NCI-H510A treated with DMSO at 0.1 percent for 48 hours (cell line): ENCODE measurements at regions not wholly inside any gene's neighbourhood (a gene's known extent, or its start where the extent isn't known, plus 50 kb on each side); places are given as distances from the start of the nearest gene placed in this dataset.
"Not testable (repeated sequence)": the region's sequence is repeated elsewhere in the genome, so short reads cannot be mapped to it uniquely, and the experiment has no call there.

ENCODE experiments used
- DNase-seq: peaks from one replicate; lab custom pipeline; 2025; lab: John Stamatoyannopoulos, UW

DNA sequence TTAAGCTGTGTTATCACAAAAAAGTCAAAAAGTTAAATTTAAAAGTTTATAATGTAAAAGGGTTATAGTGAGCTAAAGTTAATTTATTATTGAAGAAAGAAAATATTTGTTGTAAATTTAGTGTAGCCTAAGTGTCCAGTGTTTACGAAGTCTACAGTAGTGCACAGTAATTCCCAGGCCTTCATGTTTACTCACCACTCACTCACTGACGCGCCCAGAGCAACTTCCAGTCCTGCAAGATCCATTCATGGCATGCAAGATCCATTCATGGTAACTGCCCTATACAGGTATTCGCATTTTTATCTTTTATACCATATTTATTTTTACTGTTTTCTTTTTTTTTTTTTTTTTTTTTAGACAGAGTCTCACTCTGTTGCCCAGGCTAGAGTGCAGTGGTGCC is 69.5 kb downstream of the TPRA1 start:
- no peak for DNase-seq

DNA sequence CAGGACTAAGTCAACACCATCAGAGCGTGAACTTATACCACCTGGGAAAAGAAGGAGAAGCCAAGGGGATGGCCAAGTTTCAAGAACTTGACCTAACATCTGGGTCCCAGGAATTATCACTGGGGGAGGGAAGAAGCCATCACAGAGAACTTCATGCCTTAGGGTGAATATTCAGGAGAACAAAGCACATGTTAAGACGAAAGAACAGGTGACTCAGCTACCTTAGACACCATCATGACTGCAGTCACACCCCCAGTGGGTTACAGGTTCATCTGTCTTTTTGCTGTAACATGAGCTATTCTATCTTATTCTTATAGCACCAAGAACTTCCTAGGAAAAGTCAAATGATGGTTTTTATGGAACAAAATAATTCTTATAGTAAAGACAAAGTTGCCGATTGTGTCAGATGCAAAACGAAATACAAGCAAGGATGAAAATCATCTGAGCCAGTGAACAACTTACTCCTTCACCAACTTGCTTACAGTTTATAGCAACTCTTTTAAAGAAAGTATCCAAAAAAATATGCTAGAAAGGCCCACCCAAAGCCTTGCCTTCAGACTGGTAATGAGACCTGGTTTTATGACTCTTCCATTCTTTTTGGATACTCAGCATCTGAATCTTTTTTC is 72.0 kb downstream of the TPRA1 start:
- DNase-seq: no peak

DNA sequence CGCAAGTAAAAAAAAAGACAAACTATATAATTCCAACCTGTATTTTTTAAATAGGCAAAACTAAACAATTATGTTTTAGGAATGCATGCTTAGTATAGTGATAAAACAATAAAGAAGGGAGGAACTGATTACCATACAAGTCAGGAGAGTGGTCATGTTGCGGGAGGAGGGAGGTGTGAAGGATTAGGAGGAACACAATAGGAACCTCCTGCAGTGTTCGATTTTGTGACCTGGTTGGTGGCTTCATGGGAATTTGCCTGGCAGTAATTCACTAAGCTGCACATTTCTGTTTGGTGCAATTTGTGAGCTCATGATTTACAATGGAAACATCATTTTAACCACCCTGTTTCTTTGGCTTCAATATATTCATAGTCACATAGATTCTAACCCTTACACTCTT is 78.3 kb downstream of the TPRA1 start:
- DNase-seq: no peak

DNA sequence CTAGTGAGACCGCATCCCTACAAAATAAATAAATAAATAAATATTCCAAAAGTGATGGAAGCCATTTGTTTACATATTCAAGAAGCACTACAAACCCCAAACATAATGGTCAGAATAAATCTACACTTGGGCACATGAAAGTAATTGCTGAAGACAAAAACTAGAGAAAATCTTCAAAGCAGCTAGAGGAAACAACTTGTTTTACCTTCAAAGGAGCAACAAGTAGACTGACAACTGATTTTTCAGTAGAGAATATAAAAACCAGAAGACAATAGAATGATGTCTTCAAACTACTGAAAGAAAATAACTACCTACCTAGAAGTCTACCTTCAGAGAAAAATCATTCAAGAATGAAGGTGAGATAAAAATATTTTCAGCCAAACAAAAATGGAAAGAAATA is 89.4 kb downstream of the TPRA1 start:
- no peak for DNase-seq

DNA sequence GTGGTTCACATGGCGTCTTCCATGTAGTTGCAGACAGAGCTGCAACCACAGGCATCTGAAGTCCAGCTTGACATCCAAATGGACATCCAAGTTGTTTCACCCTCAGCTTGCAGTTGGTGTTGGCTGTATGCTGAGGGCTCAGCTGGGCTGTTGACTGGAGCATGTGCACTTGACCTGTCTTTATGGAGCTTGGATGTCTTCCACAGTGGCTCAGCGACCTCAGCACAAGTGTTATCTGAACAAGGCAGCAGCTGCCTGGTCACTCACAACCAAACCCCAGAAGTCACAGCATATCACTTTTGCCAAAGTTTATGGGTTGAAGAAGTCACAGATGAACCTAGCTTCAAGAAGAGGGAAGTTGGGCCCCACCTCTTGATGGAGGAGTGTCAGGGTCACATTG is 92.9 kb downstream of the TPRA1 start:
- DNase-seq: no peak

DNA sequence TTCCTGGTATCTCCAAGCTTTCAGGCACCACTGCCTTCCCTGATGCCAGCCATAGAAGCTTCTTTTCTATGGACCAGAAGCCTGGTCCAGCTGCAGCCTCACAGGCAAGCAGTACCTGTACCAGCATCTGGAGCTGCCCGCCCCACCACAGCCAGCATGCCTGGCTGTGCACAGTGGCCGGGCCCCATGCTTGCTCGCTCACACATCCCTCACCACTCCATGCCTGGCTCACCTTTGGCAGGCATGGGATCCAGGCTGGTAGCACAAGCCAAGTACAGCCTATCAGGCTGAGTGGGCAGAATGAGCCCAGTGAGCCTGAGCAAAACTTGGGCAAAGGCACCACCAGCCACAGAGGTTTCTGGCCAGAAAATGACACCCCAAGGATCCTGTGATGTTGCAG is 93.4 kb downstream of the TPRA1 start:
- DNase-seq: no peak

DNA sequence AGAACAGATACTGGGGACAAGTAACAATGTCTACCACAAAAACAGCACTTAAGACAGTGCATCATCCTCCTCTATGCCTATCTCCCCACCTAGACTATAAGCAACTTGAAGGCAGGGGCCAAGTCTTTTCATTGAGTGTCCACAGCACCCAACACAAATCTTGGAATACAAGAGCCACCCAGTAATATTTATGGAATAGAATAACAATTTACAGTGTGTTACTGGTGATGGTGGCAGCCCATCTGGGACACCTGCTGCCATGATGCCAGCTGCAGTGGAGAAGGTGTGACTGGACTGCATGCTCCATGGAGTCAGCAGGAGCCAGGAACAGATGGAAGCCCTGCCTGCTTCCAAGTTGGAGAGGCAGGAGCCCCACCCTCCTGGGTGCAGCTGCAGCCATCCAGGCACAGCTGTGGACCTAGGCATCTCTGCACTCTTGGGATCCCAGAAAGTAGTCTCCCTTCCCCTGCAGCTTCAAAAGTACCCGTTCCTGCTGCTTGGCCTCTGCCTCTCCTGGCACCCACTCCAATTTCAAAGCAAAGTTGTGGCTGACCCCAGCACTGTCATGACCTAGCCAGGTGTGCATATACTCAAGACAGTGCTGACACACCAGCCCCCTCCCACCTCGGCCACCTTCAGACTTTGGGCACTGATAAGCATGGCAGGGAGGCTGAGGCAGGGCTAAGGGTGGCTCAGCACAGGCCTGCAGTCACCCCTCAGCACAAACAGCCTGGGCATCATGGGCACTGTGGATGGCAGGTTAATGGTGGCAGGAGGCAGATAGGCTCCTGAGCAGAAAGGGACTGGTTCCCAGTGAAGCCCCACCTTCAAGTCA is 94.5 kb downstream of the TPRA1 start:
- DNase-seq: no peak

DNA sequence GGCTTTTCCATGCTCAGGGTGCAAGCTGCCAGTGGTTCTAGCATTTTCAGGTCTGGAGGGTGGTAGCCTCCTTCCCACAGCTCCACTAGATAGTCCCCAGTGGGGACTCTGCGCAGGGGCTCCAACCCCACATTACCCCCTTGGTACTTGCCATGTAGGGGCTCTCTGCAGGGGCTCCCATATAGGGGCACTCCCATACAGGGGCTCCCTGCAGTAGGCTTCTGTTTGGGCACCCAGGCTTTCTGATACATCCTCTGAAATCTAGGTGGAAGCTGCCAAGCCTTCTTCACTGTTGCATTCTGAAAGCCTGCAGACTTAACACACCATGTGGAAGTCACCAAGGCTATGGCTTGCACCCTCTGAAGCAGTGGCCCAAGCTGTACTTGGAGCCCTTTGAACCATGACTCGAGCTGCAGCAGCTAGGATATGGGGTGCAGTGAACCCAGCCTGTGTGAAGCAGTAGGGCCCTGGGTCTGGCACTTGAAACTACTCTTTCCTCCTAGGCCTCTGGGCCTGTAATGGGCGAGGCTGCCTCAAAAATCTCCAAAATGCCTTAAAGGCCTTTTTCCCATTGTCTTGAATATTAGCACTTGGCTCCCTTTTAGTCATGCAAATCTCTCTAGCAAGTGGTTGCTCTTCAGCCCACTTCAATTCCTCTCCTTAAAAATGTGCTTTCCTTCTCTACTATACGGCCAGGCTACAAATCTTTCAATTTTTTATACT is 96.4 kb downstream of the TPRA1 start:
- DNase-seq: no peak

DNA sequence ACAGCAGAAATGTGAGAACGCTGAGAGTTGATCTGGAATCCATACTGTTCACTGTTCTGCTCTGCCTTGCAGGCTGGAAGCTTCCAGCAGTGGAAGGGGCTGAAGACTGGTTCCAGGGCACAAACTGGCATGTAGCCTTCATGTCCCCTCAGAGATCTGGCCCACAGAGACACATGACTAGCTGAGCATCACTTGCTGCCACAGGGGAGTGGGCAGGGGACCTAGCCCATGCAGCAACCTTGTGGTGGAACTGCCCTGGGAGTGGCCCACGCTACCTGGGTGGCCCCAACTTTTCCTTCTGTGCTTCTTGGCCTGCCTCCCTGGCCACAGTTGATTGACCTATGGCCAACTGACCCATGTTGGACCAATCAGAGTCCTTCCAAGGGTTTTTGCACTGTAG is 98.1 kb downstream of the TPRA1 start:
- DNase-seq: no peak

DNA sequence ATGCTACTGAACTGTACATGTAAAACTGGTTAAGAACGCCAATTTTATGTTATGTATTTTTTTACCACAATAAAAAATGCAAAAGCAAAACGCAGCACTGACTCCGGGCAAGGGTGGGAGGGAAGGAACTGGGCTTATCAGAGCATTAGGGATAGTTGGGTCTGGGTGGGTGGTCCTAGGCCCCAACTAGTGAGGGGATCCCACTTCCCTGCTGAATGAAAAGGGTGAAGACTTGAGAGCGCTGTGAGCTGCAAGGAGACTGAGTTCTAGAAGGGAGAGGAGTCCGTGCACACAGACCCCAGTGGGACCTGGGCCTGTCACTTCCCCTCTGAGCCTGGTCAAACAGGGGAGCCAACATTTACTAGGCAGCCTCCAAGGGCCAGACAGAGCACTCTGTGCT is 98.6 kb downstream of the TPRA1 start:
- no peak for DNase-seq

DNA sequence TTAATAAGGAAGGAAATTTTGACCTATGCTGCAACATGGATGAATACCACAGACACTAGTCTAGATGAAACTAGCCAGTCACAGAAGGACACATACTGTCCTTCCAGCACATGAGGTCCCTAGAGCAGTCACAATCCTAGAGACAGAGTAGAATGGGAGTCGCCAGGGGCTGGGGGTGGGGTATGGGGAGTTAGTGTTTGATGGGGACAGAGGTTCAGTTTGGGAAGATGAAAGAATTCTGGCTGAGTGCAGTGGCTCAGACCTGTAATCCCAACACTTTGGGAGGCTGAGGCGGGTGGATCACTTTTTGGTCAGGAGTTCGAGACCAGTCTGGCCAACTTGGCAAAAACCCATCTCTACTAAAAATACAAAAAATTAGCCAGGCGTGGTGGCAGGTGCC is 99.2 kb downstream of the TPRA1 start:
- DNase-seq: no peak

DNA sequence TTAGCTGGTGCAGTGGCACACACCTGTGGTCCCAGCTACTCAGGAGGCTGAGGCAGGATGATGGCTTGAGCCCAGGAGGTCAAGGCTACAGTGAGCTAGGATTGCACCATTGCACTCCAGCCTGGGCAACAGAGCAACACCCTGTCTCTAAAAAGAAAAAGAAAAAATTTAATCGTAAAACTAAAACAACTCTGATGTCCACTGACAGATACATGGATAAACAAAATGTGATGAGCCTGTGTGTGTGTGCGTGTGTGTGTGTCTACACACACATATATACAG is 99.6 kb downstream of the TPRA1 start:
- not testable (repeated sequence) for DNase-seq

DNA sequence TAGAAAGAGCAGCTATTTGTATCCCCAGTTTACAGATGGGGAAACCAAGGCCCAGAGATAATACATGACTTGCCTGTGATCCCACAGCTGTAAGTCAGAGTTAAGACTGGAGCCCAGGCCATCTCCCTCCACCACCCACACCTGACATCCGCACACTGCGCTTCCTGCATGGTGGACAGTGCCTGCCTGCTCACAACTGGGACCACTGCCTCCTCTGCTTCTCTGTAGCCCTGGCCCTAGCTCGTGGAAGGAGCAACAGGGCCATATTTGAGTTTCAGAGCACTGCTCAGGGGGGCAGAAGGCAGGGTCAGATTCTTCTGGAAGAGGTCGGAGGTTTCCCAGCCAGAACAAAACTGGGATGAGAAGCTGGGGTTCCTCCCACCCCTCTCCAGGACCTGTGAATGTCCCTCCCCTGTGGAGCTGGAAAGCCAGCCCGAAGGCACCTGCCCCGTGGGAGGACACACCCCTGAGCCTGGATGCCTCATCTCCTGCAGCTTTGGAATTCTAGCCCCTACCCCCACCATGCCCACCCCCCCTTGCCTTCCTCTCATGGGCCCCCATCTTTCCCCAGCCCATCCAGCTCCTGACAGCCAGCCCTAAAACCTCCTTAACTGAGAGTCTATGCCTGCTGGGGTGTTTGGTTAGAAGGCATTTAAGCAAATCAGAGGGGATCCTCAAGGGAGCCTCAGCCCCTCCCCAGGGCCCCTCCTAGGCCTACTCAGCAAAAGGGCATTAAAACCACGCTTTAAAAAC is 100.1 kb downstream of the TPRA1 start:
- DNase-seq: no peak

DNA sequence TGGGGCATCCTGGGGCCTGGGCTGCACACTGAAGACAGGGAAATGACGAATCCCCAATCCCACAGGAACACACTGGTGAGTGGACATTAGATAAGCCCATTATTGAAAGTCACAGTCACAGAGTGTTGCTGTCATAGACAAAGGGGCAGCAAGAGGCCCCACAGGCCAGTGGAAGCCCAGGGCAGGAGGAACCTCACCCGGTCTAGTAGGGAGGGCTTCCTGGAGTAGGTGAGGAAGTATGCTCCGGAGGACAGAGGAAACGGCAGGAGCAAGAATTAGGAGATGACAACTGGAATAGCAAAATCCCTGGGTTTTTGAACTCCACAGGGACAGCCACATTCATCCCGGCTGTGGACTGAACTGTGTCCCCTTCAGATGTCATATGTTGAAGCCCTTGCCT is 101.2 kb downstream of the TPRA1 start:
- no peak for DNase-seq

DNA sequence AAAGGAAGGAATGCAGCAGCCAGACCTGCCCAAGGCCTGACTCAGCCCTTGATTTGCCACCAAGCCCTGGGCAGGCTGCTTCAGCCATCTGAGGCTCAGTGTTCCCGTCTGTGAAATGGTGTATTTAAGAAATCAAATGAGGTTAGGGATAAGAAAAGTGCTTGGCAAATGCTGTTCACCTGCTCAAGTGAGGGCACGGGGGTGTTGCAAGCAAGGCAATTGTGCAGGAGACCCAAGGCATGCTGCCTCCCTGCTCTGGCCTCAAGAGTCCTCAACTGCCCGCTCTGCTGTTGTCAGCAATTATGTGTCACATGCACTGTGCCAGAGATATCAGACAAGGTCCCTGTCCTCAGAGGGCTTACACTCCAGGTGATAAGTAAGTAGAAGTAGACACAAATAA is 101.8 kb downstream of the TPRA1 start:
- no peak for DNase-seq

DNA sequence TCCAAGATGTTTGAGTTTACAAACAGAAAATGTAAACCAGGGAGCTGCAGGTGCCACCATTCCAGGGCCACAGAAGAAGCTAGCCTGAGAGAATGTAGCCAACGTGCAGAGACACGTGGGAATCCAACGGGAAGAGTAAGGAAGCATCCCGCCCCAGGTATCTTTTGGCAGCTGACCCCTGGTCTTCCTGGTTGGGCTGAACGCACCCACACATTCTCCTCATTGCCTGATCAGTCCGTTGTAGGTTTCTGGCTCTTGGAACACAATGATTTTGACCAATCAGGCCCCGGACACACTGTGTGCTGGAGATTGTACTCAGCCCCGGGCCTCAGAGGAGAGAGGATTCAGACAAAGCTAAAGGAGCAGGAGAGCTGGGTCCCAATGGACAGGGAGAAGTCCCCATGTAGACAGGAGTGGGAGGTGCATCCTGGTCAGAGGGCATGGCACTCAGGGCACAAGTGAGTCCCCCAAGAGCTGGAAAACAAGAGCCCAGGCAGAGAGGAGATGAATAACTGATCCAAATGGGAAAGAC is 102.3 kb downstream of the TPRA1 start:
- DNase-seq: no peak

DNA sequence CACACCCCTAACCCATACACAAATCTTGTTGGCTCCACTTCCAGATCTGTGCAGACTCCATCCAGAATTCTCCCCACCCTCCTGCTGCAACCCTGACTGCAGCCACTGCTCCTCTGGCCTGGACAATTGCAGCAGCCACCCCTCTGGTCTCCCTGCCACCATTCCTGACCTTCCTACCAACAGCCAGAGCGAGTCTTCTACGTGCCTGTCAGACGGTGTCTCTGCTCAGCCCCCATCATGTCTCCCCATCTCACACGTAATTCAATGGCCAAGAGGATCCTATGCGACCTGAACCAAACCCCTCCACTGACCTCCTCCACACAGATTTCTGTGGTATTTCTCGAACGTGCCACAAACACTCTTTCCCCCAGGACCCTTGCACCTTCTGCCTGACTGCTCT is 103.3 kb downstream of the TPRA1 start:
- DNase-seq: no peak

DNA sequence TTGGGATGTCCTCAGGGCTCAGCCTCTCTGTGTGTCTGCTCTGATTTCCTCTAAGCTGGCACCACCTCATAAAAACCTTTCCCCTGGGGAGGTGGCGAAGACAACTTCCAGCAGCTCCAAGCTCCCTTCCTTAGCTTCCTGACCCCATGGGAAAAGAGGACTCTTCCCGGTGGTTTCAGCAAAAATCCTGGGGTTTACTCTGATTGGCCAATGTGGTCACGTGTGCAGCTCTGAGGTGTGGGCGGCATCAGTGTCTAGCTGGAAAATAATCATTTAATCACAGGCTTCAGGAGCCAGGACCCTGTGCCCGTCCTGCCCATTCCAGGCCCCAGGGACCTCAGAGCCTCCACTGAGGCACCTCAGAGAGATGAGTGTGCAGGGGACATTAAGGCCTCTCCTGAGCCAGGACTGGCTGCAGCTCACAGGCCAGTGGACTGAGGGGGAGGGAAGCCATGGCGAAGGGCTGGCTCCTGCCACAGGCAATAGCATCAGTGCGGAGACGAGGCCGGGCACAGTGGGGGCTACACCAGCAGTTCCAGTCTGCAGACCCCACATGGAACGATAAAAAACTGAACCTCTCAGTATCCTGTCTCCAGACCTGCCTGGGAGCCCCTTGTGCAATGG is 104.1 kb downstream of the TPRA1 start:
- DNase-seq: no peak

DNA sequence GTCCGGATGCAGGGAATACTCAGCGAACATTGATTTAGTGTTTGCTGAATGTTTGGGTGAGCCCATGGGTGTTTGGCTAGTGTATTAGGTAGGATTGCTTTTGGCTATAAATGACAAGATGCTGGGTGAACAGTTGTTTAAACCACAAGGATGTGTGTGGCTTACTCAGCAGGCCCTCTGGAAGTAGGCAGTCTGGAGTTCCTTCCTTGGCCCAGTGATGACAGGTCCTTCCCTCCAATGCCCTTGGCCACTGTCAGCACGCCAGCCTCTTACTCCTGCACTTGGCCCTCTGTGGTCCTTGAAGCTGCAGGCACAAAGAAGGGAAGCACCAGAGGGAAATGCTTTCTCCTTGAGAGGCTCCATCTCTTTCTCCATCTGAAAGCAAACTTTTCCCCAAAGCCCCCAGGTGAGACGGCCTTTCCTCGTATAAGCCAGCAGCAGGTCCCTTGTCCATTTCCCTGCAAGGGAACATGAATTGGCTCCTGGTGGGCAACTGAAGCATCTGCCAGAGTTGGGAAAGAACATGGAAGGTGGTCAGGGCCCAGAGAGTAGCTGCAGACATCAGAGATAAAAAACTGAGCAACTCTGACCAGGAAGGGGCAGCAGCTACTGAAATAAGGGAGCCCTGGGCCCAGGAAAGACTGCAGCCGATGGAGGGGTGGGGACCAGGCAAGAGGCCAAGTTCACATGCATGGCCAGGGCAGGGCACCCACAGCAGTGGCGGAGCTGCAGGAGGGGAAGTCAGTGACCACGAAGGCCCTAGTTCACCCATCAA is 105.0 kb downstream of the TPRA1 start:
- no peak for DNase-seq

DNA sequence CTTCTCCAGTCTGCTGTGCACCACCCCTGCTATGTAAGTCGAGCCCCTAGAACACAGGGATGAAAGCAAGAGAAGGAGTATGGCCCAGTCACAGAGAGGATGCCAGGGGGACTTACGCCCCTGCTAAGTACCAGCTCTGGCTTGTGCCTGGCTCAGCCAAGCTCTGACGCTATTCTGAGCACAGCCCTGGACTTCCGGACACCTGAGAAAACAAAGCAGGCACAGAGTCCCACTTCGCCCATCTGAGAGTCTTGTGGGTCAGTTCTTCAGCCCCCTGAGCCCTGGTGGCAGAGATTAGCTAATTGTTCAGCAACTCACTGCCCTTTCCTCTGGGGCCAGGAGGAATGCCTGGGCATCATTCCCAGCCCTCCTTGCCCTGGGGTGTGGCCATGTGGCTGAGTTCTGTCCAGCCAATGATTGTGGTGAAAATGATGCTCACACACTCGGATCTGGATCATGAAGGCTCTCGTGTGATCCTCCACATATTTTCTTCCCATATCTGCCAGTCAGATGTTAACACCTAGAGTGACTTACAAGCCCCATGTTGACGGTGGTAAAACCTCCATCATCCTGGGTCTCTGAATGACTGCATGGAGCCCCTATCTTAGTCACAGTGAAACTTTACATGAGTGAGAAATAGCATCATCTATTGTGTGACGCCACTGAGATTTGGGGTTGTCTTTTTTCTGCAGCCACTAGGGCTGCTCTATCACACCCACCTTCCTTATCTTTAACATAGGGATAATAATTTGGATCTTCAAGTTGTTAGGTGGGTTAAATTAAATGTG is 105.7 kb downstream of the TPRA1 start:
- DNase-seq: no peak
